HG03520 (cell line): ENCODE measurements at regions not wholly inside any gene's neighbourhood (a gene's known extent, or its start where the extent isn't known, plus 50 kb on each side); places are given as distances from the start of the nearest gene placed in this dataset.

ENCODE experiments used
- ATAC-seq: cut with Tn5 transposase; IDR thresholded peaks from one replicate; pipeline ENCODE4 v1.9.1; 2021; ENCODE audit warnings: mild to moderate bottlenecking, moderate library complexity; ENCODE audit not compliant: unreplicated experiment

DNA sequence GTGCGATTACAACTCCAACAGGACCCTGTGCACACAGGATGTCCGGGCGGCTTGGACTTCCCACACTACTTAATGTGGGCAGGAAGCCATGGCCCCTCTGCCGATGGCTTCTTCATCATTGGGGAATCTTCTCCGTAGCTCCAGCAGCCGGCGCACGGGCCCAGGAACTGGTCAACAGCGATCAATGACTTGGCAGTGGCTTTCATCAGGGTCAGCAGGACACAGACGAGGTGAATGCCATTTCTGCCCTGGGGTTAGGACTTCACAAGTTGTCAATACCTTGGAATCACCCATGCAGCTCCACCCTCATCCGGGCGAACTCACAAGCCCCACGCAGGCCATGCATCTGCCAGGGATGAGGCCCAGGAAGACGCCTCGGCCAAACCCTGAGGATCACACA, 645.7 kb downstream of the BRD1 start:
- no peak for ATAC-seq

- ATAC-seq, result no peak
Measured at GRCh38 chr22:49181431-49181830, 646.2 kb downstream of the BRD1 start.

DNA sequence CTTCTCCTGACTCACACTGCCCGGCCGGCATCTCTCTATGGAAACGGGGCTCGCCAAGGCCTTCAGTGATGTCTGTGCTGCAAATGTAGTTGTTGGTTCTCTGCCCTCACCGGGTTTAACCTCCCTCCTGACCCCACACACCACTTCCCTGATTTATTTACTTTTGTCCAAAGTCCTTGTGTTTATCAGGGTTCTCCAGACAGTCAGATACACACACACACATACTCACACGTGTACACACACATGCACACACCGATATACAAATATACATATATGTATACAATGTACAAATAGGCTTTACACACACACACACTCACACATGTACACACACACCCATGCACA, 647.0 kb downstream of the BRD1 start:
- no peak for ATAC-seq

DNA sequence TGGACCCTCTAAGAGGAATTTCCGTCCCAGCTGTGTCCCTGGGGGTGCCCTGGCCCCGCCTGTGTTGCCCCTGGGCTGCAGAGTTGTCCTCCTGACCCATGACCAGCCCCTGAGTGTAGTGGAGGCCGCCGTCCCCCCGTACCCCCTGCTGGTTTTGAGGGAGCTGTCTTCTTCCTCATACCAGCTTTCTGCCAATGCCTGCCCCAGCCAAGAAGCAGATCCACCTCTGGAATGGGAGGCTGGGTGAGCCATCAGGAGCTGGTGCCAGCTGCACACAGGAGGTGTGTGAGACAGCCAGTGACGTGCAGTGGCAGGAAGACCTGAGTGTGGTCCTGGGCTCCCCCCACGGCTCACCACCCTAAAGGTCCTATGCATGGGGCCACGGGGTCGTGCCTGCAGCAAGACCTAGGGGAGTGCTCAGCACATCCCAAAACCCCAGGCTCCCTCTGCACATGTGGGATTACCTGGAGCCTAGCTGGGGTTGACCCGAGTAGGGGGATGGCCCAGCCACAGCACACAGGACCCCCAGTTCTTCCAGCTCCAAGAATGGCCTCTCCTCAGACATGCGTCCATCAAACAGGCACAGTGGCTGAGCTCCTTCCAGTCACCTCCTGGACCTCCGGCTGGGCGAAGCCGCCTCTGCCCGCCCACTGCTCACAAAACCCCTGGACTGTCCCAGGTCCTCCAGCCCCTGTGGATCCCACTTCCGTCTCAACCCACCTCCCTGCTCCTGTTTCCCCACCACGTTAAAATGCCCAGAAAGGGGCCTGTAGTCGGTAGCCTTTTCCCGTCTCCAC, 647.6 kb downstream of the BRD1 start:
- ATAC-seq, result no peak

- no peak for ATAC-seq
Measured at GRCh38 chr22:49179175-49179574, 648.5 kb downstream of the BRD1 start.

GRCh38 chr22:49178246-49179005, 649.2 kb downstream of the BRD1 start:
- no peak for ATAC-seq

DNA sequence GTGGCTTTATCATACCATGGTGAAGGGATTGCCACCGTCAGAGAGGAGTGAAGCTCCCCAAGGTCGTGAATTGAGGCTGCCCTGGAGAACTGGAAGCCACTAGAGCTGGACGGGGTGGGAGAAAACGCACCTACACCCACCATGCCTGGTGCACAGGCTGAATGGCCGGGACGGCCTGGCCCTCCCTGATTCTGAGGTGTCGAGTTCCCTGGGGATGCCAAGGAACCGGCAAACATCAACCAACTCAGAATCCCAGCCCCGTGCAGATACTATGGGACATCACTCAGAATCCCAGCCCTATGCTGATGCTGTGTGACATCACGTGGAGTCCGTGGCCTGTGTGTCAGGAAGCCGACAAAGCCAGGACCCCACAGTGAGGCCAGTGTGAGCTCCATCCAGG, 650.0 kb downstream of the BRD1 start:
- no peak for ATAC-seq

- ATAC-seq, result no peak
Measured at GRCh38 chr22:49176956-49177355, 650.7 kb downstream of the BRD1 start.

- no peak for ATAC-seq
Measured at GRCh38 chr22:49170053-49170452, 657.6 kb downstream of the BRD1 start.

DNA sequence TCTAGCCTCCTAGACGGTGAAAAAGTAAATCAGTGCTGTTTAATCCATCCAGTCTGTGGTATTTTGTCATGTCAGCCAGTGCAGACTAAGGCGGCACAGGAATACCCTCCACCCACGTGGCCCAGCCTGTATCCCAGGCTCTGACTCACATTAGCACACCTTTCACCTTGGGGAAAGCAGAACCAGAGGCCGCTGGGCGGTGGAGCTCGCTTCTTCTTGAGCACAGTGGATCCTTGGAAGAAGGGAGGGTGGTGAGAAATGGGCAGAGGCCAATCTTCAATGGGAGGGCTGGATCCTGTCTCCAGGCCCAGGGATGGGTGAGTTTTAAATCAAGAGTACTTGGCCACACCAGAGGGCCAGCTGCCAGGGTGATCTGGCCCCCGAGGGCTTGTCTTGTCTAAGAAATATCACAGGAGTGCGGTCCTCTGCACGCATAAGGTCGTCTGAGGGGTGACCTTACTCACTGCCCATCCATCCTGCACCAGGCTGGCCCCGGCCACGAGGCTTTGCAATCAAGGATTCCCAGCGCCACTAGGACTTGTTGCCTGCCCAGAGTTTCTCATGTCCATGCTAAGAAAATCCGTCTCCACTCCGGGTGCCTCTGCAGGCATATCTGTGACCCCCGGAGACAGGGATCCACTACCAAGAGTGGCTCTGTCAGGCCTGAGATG, 658.5 kb downstream of the BRD1 start:
- no peak for ATAC-seq

- no peak for ATAC-seq
Measured at GRCh38 chr22:49168219-49168813, 659.4 kb downstream of the BRD1 start.

DNA sequence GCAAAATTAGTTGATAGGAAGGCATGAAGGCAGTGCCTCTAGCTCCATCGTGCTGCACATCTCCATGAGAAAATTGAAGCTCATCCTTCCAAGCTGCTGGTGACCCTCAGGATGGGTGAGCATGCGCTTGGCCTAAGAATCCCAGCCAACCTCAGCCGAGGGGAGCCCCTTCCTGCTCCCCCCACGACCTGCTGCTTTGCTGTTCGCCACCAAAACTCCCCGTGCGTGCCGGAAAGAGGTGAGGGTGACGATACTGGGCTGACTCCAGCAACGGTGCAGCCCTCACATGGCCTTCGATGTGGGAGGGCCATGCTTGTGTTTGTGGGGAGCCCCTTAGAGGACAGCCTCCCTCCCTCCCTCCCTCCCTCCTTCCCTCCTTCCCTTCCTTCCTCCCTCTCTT, 660.9 kb downstream of the BRD1 start:
- no peak for ATAC-seq

DNA sequence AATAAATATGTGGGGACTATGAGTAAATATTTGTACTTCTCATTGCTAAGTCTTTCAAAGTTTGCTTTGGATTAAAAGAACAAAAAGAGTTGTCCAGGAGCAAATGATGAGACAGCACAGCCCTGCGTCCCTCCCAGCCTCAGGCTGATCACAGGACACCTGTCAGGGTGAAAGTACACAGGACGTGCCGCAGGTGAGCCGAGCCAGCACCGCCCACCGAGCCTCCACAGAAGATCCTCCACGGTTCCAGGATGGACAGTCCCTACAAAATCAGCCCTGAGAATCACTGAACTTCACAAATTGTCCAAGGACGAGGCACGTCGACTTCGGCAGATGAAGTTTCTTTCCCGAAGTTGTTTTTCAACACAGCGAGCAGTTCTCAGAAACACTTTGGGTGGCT, 661.5 kb downstream of the BRD1 start:
- no peak for ATAC-seq

DNA sequence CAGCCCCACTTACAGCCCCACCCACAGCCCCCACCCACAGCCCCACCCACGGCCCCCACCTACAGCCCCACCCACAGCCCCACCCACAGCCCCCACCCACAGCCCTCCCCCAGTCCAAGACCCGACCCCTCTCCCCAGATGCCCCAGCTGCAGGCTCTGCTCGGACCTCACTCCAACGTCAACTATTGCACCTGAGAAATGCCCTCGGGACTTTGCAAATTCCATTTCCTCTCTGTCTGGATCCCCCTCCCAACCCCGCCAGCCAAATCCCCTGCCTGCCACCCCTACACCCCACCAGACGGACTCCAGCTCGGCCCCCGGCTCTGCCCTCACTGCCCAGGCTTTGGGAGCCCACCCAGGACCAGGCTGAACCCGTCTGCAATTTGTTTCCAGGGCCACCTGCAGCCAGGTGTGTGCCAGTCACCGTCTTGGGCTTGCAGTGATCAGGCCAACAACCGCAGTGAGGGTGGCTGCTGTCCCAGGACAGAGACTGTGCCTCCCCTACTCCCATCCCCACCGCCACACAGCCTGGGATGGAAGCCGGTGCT, 662.8 kb downstream of the BRD1 start:
- no peak for ATAC-seq

GRCh38 chr22:49163960-49164690, 663.5 kb downstream of the BRD1 start:
- ATAC-seq, result no peak

- ATAC-seq, result no peak
Measured at GRCh38 chr22:49163258-49163959, 664.3 kb downstream of the BRD1 start.

- no peak for ATAC-seq
Measured at GRCh38 chr22:49162841-49163240, 664.8 kb downstream of the BRD1 start.

GRCh38 chr22:49161002-49161850, 666.4 kb downstream of the BRD1 start:
- ATAC-seq, result no peak
